Panc1 (cell line): ENCODE measurements at regions not wholly inside any gene's neighbourhood (a gene's known extent, or its start where the extent isn't known, plus 50 kb on each side); places are given as distances from the start of the nearest gene placed in this dataset.

Experiments used
- POLR2AphosphoS5 ChIP-seq: IDR thresholded peaks from 2 replicates; pipeline ENCODE4 v1.6.1; 2012; ENCODE audit warnings: mild to moderate bottlenecking, low read depth, low read length, moderate library complexity
- TF ChIP-seq, protein P1 (sequence below): fragments of 450-650 bp; IDR thresholded peaks from 2 replicates; pipeline ENCODE4 v1.5.1; 2017; ENCODE audit warnings: mild to moderate bottlenecking

DNA sequence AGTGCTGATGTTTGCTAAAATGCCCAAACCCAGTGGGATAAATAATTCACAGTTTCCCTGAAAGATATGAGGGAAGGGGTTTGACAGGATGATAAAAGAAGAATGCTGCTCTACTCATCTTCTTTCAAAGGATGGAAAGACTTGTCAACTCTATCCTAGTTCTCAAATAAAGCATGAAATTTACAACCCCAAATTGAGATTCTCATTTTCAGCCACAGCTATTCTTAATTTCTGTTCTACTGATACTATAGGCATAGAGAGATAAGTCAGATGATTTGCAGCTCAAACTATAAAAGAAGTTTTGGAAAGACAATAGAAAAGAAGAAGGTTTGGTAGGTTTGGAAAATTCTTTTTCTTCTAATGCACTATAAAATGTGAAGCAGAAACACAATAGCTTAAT, 542.6 kb downstream of the CSNK1G3 start:
- TF ChIP-seq, protein P1, sequence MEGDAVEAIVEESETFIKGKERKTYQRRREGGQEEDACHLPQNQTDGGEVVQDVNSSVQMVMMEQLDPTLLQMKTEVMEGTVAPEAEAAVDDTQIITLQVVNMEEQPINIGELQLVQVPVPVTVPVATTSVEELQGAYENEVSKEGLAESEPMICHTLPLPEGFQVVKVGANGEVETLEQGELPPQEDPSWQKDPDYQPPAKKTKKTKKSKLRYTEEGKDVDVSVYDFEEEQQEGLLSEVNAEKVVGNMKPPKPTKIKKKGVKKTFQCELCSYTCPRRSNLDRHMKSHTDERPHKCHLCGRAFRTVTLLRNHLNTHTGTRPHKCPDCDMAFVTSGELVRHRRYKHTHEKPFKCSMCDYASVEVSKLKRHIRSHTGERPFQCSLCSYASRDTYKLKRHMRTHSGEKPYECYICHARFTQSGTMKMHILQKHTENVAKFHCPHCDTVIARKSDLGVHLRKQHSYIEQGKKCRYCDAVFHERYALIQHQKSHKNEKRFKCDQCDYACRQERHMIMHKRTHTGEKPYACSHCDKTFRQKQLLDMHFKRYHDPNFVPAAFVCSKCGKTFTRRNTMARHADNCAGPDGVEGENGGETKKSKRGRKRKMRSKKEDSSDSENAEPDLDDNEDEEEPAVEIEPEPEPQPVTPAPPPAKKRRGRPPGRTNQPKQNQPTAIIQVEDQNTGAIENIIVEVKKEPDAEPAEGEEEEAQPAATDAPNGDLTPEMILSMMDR = no peak
- TF ChIP-seq POLR2AphosphoS5 = no peak
